GM23338 (cell line): ENCODE measurements at regions not wholly inside any gene's neighbourhood (a gene's known extent, or its start where the extent isn't known, plus 50 kb on each side); places are given as distances from the start of the nearest gene placed in this dataset.
A peak's percentile ranks its signal among the peaks of the same experiment; 100 is the strongest.

ENCODE experiments used
- ATAC-seq: fragments of 200-7000 bp; cut with Tn5 transposase; 3 replicates; pipeline ENCODE4 v1.9.1; 2020
- DNase-seq: peaks from one replicate; pipeline ENCODE4 v3.0.0-alpha.2; 2015; ENCODE audit warnings: low spot score
- H2AFZ ChIP-seq: fragments of 200-600 bp; sonication (generic); 2 replicates; pipeline ENCODE4 v1.8.0; 2016; ENCODE audit warnings: antibody characterized with exemption, mild to moderate bottlenecking, moderate library complexity
- H3F3A ChIP-seq: fragments of 200-600 bp; sonication (generic); replicated peaks from 2 replicates; pipeline ENCODE4 v1.8.0; 2017; ENCODE audit warnings: antibody characterized with exemption, mixed run types, low read depth
- H3K27ac ChIP-seq: fragments of 200-600 bp; sonication (generic); 2 replicates; pipeline ENCODE4 v1.6.1; 2016; ENCODE audit warnings: low read depth
- H3K27me3 ChIP-seq: fragments of 200-600 bp; sonication (generic); 2 replicates; pipeline ENCODE4 v1.8.0; 2016; ENCODE audit warnings: mild to moderate bottlenecking, mixed run types, moderate library complexity; ENCODE audit not compliant: insufficient read depth
- H3K36me3 ChIP-seq: fragments of 200-600 bp; sonication (generic); 2 replicates; pipeline ENCODE4 v1.8.0; 2016; ENCODE audit warnings: mild to moderate bottlenecking; ENCODE audit not compliant: insufficient read depth
- H3K4me1 ChIP-seq: fragments of 200-600 bp; sonication (generic); 2 replicates; pipeline ENCODE4 v1.8.0; 2016; ENCODE audit warnings: mild to moderate bottlenecking, moderate library complexity; ENCODE audit not compliant: insufficient read depth
- H3K4me2 ChIP-seq: fragments of 200-600 bp; sonication (generic); 2 replicates; pipeline ENCODE4 v1.7.1; 2017; ENCODE audit warnings: mixed run types
- H3K4me3 ChIP-seq: fragments of 200-600 bp; sonication (generic); 2 replicates; pipeline ENCODE4 v1.6.1; 2016; ENCODE audit warnings: mixed run types
- H3K79me2 ChIP-seq: fragments of 200-600 bp; sonication (generic); replicated peaks from 2 replicates; pipeline ENCODE4 v1.8.0; 2017; ENCODE audit warnings: mild to moderate bottlenecking; ENCODE audit not compliant: insufficient read depth
- H3K9me2 ChIP-seq: fragments of 200-600 bp; sonication (generic); 2 replicates; pipeline ENCODE4 v1.8.0; 2017; ENCODE audit not compliant: insufficient read depth
- H4K20me1 ChIP-seq: fragments of 200-600 bp; sonication (generic); replicated peaks from 2 replicates; pipeline ENCODE4 v1.8.0; 2017; ENCODE audit warnings: mild to moderate bottlenecking; ENCODE audit not compliant: insufficient read depth
- H3K27ac Mint-ChIP-seq: 2 replicates; pipeline ENCODE4 v1.8.0; 2020; ENCODE audit warnings: inconsistent platforms, mild to moderate bottlenecking, moderate library complexity, mixed read lengths
- H3K27me3 Mint-ChIP-seq: 3 replicates; pipeline ENCODE4 v1.8.0; 2022; ENCODE audit warnings: low read depth, mild to moderate bottlenecking, moderate library complexity, mixed read lengths, inconsistent platforms; ENCODE audit not compliant: insufficient read depth, poor library complexity
- H3K36me3 Mint-ChIP-seq: 3 replicates; pipeline ENCODE4 v1.8.0; 2021; ENCODE audit warnings: low read depth, mild to moderate bottlenecking, inconsistent platforms, moderate library complexity, mixed read lengths
- H3K4me1 Mint-ChIP-seq: 3 replicates; pipeline ENCODE4 v1.8.0; 2020; ENCODE audit warnings: mild to moderate bottlenecking, inconsistent platforms, mixed read lengths
- H3K4me3 Mint-ChIP-seq: 3 replicates; pipeline ENCODE4 v1.8.0; 2021; ENCODE audit warnings: moderate library complexity, mild to moderate bottlenecking, inconsistent platforms, mixed read lengths
- H3K9me3 Mint-ChIP-seq: 3 replicates; pipeline ENCODE4 v1.8.0; 2020; ENCODE audit warnings: moderate library complexity, mild to moderate bottlenecking, inconsistent platforms, mixed read lengths
- CREB1 ChIP-seq: fragments of 250-450 bp; sonication (Bioruptor Pico); IDR thresholded peaks from 2 replicates; pipeline ENCODE4 v1.5.0; 2020; ENCODE audit warnings: low read depth, mild to moderate bottlenecking, moderate library complexity
- CTCF ChIP-seq, 2 experiments: fragments of 200-600 bp in 1 of 2; sonication (generic) in 1 of 2; conservative IDR thresholded peaks; 2 replicates each; pipeline versions ENCODE4 v1.5.1 to v1.6.1; 2016 to 2017; ENCODE audit warnings: antibody characterized with exemption in 2 of 2, low read depth in 2 of 2, mild to moderate bottlenecking in 2 of 2, moderate library complexity in 1 of 2
- ETS1 ChIP-seq: IDR thresholded peaks from 2 replicates; pipeline ENCODE4 v1.6.1; 2016; ENCODE audit warnings: antibody characterized with exemption
- EZH2phosphoT487 ChIP-seq: fragments of 200-600 bp; sonication (generic); IDR thresholded peaks from one replicate; pipeline ENCODE4 v1.8.1; 2018; ENCODE audit warnings: antibody characterized with exemption; ENCODE audit not compliant: unreplicated experiment
- JUNB ChIP-seq: IDR thresholded peaks from one replicate; pipeline ENCODE4 v1.6.1; 2016; ENCODE audit warnings: antibody characterized with exemption; ENCODE audit not compliant: unreplicated experiment
- POLR2AphosphoS5 ChIP-seq: IDR thresholded peaks from 2 replicates; pipeline ENCODE4 v1.6.1; 2016; ENCODE audit warnings: antibody characterized with exemption, low read depth
- STAT1 ChIP-seq: IDR thresholded peaks from one replicate; pipeline ENCODE4 v1.6.1; 2016; ENCODE audit warnings: antibody characterized with exemption; ENCODE audit not compliant: unreplicated experiment
- ZNF114 ChIP-seq: fragments of 250-450 bp; sonication (Bioruptor Pico); IDR thresholded peaks from 2 replicates; pipeline ENCODE4 v1.5.0; 2020; ENCODE audit warnings: mild to moderate bottlenecking, moderate library complexity
- ZNF462 ChIP-seq: fragments of 250-450 bp; sonication (Bioruptor Pico); IDR thresholded peaks from 2 replicates; pipeline ENCODE4 v1.5.0; 2020; ENCODE audit warnings: mild to moderate bottlenecking, moderate library complexity

GRCh38 chr2:8357738-8358518, 323.9 kb upstream of the ID2 start:
- ATAC-seq (no peak), DNase-seq (no peak)
- H3K79me2 ChIP-seq = no peaks in the 10 kb centered on the region
- H3K4me3 Mint-ChIP-seq = no peak overlapping the region
- peaks cover 7% of the 10 kb centered on the region for H3K27me3 Mint-ChIP-seq
- H3K4me3 ChIP-seq = no peak overlapping the region
- no peaks in the 10 kb centered on the region for H3K4me1 ChIP-seq
- no peak overlapping the region for H3K27ac ChIP-seq
- H3K36me3 Mint-ChIP-seq = peaks cover 6% of the 10 kb centered on the region; the same call in 1 of the 3 replicates
- H3K4me1 Mint-ChIP-seq = no peaks in the 10 kb centered on the region
- no peaks in the 10 kb centered on the region for H3K36me3 ChIP-seq
- no peak overlapping the region for H3K27ac Mint-ChIP-seq
- H3K9me2 ChIP-seq = no peaks in the 10 kb centered on the region
- no peaks in the 10 kb centered on the region for H3F3A ChIP-seq
- 0 out of 2 replicates have a peak overlapping the region, but pooled peaks have one; percentile 14 for H2AFZ ChIP-seq
- TF ChIP-seq JUNB = no peak
- TF ChIP-seq EZH2phosphoT487 = no peak
- no peak for TF ChIP-seq ETS1
- TF ChIP-seq CTCF (conservative IDR thresholded peaks at IDR 0.05; ENCODE audit: low read depth in 2 of 2) = no peak
- no peak for TF ChIP-seq POLR2AphosphoS5
- no peak for TF ChIP-seq ZNF462 (CRISPR knock-in tag)
- no peak for TF ChIP-seq STAT1
- TF ChIP-seq ZNF114 (CRISPR knock-in tag) = no peak
- TF ChIP-seq CREB1 (CRISPR knock-in tag) = no peak
- no peaks in the 10 kb centered on the region for H3K27me3 ChIP-seq
- H3K4me2 ChIP-seq = no peak overlapping the region
- peaks cover 4% of the 10 kb centered on the region; the same call in 1 of the 3 replicates for H3K9me3 Mint-ChIP-seq
- no peaks in the 10 kb centered on the region for H4K20me1 ChIP-seq
